Activated naive CD4-positive, alpha-beta T cell treated with anti-CD3 and anti-CD28 coated beads, Interleukin-2, amount 10 ng/mL, durations not matched to agents 7 days and 5 days (primary cell): ENCODE measurements at regions not wholly inside any gene's neighbourhood (a gene's known extent, or its start where the extent isn't known, plus 50 kb on each side); places are given as distances from the start of the nearest gene placed in this dataset.
A peak's percentile ranks its signal among the peaks of the same experiment; 100 is the strongest.

ENCODE experiments used
- CTCF ChIA-PET: fragments of 350-600 bp; sonication (Branson Sonifier 250); formaldehyde crosslinking; loops from one replicate; lab custom pipeline; 2021; ENCODE audit warnings: antibody characterized with exemption; lab: Charles Lee
- DNase-seq: peaks from one replicate; pipeline ENCODE4 v3.0.0-alpha.2; 2020
- H3K27ac Mint-ChIP-seq: one replicate; pipeline ENCODE4 v1.8.0; 2021; ENCODE audit warnings: mild to moderate bottlenecking, moderate library complexity, mixed read lengths
- H3K27me3 Mint-ChIP-seq: one replicate; pipeline ENCODE4 v1.8.0; 2021; ENCODE audit warnings: mild to moderate bottlenecking, mixed read lengths
- H3K36me3 Mint-ChIP-seq: one replicate; pipeline ENCODE4 v1.8.0; 2021; ENCODE audit warnings: mixed read lengths
- H3K4me1 Mint-ChIP-seq: one replicate; pipeline ENCODE4 v1.8.0; 2021; ENCODE audit warnings: mixed read lengths
- H3K4me3 Mint-ChIP-seq: one replicate; pipeline ENCODE4 v1.8.0; 2021; ENCODE audit warnings: mild to moderate bottlenecking, moderate library complexity, mixed read lengths
- H3K9me3 Mint-ChIP-seq: one replicate; pipeline ENCODE4 v1.8.0; 2021; ENCODE audit warnings: mixed read lengths

GRCh38 chr5:115072266-115073064 is 97.2 kb downstream of the TRIM36 start:
- CTCF ChIA-PET: no interaction called here
- no peak for DNase-seq
- no peaks in the 10 kb centered on the region for H3K27me3 Mint-ChIP-seq
- no peaks in the 10 kb centered on the region for H3K9me3 Mint-ChIP-seq
- H3K4me3 Mint-ChIP-seq: no peak overlapping the region
- peaks cover 4% of the 10 kb centered on the region for H3K4me1 Mint-ChIP-seq
- no peaks in the 10 kb centered on the region for H3K36me3 Mint-ChIP-seq
- H3K27ac Mint-ChIP-seq: no peak overlapping the region

- Mint-ChIP-seq H3K4me3 (no peak overlapping the region), H3K27ac (no peak overlapping the region), H3K4me1 (peaks cover 4% of the 10 kb centered on the region), H3K36me3 (no peaks in the 10 kb centered on the region), H3K27me3 (no peaks in the 10 kb centered on the region), H3K9me3 (no peaks in the 10 kb centered on the region)
- CTCF ChIA-PET: interaction anchor here (2.4 kb wide), 1 partner anchor 10 kb away, joined by 6 read pairs; no protein-coding TSS in a partner anchor
- DNase-seq: no peak
Measured at GRCh38 chr5:115070737-115071136, 99.0 kb downstream of the TRIM36 start.

GRCh38 chr5:115069087-115069968 is 100.4 kb downstream of the TRIM36 start:
- no peaks in the 10 kb centered on the region for H3K9me3 Mint-ChIP-seq
- DNase-seq: peak; percentile 22
- no peaks in the 10 kb centered on the region for H3K36me3 Mint-ChIP-seq
- no peak overlapping the region for H3K4me3 Mint-ChIP-seq
- H3K4me1 Mint-ChIP-seq: peaks cover 4% of the 10 kb centered on the region
- H3K27ac Mint-ChIP-seq: no peak overlapping the region
- no peaks in the 10 kb centered on the region for H3K27me3 Mint-ChIP-seq
- CTCF ChIA-PET: interaction anchor here (1.0 to 2.4 kb wide), 3 partner anchors 12 to 1457 kb away, joined by 3 to 6 read pairs (median 6); no protein-coding TSS in a partner anchor

GRCh38 chr5:115068239-115069086 is 101.2 kb downstream of the TRIM36 start:
- CTCF ChIA-PET: interaction anchor here (1.4 to 2.4 kb wide), 2 partner anchors 12 to 29 kb away, joined by 3 to 6 read pairs; no protein-coding TSS in a partner anchor
- H3K4me1 Mint-ChIP-seq: peaks cover 4% of the 10 kb centered on the region
- no peak overlapping the region for H3K4me3 Mint-ChIP-seq

GRCh38 chr5:115064380-115064779 is 105.3 kb downstream of the TRIM36 start:
- Mint-ChIP-seq H3K4me1 (peaks cover 4% of the 10 kb centered on the region), H3K9me3 (no peaks in the 10 kb centered on the region), H3K36me3 (no peaks in the 10 kb centered on the region), H3K4me3 (no peak overlapping the region), H3K27me3 (no peaks in the 10 kb centered on the region), H3K27ac (no peak overlapping the region)
- DNase-seq: no peak
- CTCF ChIA-PET: no interaction called here

More at GRCh38 chr5:115068239-115069086, 101.2 kb downstream of the TRIM36 start:
- no peak overlapping the region for H3K27ac Mint-ChIP-seq
- no peaks in the 10 kb centered on the region for H3K36me3 Mint-ChIP-seq
- no peaks in the 10 kb centered on the region for H3K9me3 Mint-ChIP-seq
- no peak for DNase-seq
- H3K27me3 Mint-ChIP-seq: no peaks in the 10 kb centered on the region

- Mint-ChIP-seq H3K27ac (no peak overlapping the region), H3K36me3 (no peaks in the 10 kb centered on the region), H3K4me3 (no peak overlapping the region), H3K4me1 (no peaks in the 10 kb centered on the region), H3K27me3 (no peaks in the 10 kb centered on the region), H3K9me3 (no peaks in the 10 kb centered on the region)
- DNase-seq: no peak
- CTCF ChIA-PET: no interaction called here
Measured at GRCh38 chr5:115054387-115054951, 115.2 kb downstream of the TRIM36 start.

- Mint-ChIP-seq H3K9me3 (no peaks in the 10 kb centered on the region), H3K4me1 (no peaks in the 10 kb centered on the region), H3K27ac (no peak overlapping the region), H3K27me3 (no peaks in the 10 kb centered on the region), H3K36me3 (no peaks in the 10 kb centered on the region), H3K4me3 (no peak overlapping the region)
- CTCF ChIA-PET: no interaction called here
- no peak for DNase-seq
Measured at GRCh38 chr5:115052948-115053347, 116.8 kb downstream of the TRIM36 start.

- Mint-ChIP-seq H3K4me3 (no peak overlapping the region), H3K4me1 (no peaks in the 10 kb centered on the region), H3K27ac (no peak overlapping the region), H3K36me3 (no peaks in the 10 kb centered on the region), H3K27me3 (no peaks in the 10 kb centered on the region), H3K9me3 (no peaks in the 10 kb centered on the region)
- CTCF ChIA-PET: no interaction called here
- no peak for DNase-seq
Measured at GRCh38 chr5:115050866-115051265, 118.8 kb downstream of the TRIM36 start.

GRCh38 chr5:115033861-115034260 is 135.8 kb downstream of the TRIM36 start:
- Mint-ChIP-seq H3K27ac (no peak overlapping the region), H3K9me3 (peaks cover 4% of the 10 kb centered on the region), H3K36me3 (no peaks in the 10 kb centered on the region), H3K4me3 (no peak overlapping the region), H3K27me3 (no peaks in the 10 kb centered on the region), H3K4me1 (no peaks in the 10 kb centered on the region)
- DNase-seq: no peak
- CTCF ChIA-PET: interaction anchor here (0.6 kb wide), 1 partner anchor 62 kb away, joined by 3 read pairs; no protein-coding TSS in a partner anchor

- no peak overlapping the region for H3K4me3 Mint-ChIP-seq
- H3K9me3 Mint-ChIP-seq: no peaks in the 10 kb centered on the region
- H3K4me1 Mint-ChIP-seq: no peaks in the 10 kb centered on the region
- no peaks in the 10 kb centered on the region for H3K36me3 Mint-ChIP-seq
- no peak for DNase-seq
- no peak overlapping the region for H3K27ac Mint-ChIP-seq
- CTCF ChIA-PET: no interaction called here
- no peaks in the 10 kb centered on the region for H3K27me3 Mint-ChIP-seq
Measured at GRCh38 chr5:115028557-115028956, 141.2 kb downstream of the TRIM36 start.

- H3K9me3 Mint-ChIP-seq: no peaks in the 10 kb centered on the region
- no peak overlapping the region for H3K4me3 Mint-ChIP-seq
- no peaks in the 10 kb centered on the region for H3K27me3 Mint-ChIP-seq
- no peak for DNase-seq
- CTCF ChIA-PET: no interaction called here
- no peaks in the 10 kb centered on the region for H3K36me3 Mint-ChIP-seq
- H3K4me1 Mint-ChIP-seq: no peaks in the 10 kb centered on the region
- no peak overlapping the region for H3K27ac Mint-ChIP-seq
Measured at GRCh38 chr5:115024922-115025321, 144.8 kb downstream of the TRIM36 start.

GRCh38 chr5:115022303-115022702 is 147.4 kb downstream of the TRIM36 start:
- DNase-seq: no peak
- Mint-ChIP-seq H3K27ac (no peak overlapping the region), H3K27me3 (no peaks in the 10 kb centered on the region), H3K4me3 (no peak overlapping the region), H3K36me3 (no peaks in the 10 kb centered on the region), H3K9me3 (no peaks in the 10 kb centered on the region), H3K4me1 (no peaks in the 10 kb centered on the region)
- CTCF ChIA-PET: no interaction called here

GRCh38 chr5:115016646-115017045 is 153.1 kb downstream of the TRIM36 start:
- no peak for DNase-seq
- CTCF ChIA-PET: no interaction called here
- H3K4me3 Mint-ChIP-seq: no peak overlapping the region
- H3K27ac Mint-ChIP-seq: no peak overlapping the region
- H3K4me1 Mint-ChIP-seq: no peaks in the 10 kb centered on the region
- H3K36me3 Mint-ChIP-seq: no peaks in the 10 kb centered on the region
- no peaks in the 10 kb centered on the region for H3K27me3 Mint-ChIP-seq
- H3K9me3 Mint-ChIP-seq: peaks cover 5% of the 10 kb centered on the region
